HG03103 (cell line): ENCODE measurements at regions not wholly inside any gene's neighbourhood (a gene's known extent, or its start where the extent isn't known, plus 50 kb on each side); places are given as distances from the start of the nearest gene placed in this dataset.

Experiments used
- ATAC-seq: cut with Tn5 transposase; IDR thresholded peaks from one replicate; pipeline ENCODE4 v1.9.1; 2021; ENCODE audit warnings: low read depth; ENCODE audit not compliant: unreplicated experiment

DNA sequence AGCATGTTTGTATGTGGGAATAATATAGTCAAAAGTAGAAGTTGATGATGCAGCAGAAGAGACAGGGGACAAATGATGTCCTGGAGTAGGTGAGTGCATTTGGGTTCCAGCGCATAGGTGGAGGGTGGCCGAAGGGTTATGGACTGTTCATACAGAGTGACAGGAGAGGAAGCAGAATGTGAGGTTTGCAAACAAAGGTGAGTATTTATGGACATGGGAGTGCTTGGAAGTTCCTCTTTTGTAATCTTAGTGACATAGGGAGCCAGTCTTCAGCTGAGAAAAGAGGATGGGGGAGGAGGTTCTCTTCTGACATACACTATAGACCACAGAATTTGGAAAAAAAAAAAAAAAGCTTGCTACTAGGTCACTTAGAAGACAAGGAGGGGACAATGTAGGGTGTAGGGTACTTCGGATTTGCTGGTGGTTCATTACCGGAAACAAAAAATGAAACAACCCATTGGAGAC is 331.6 kb downstream of the DLEU7 start:
- ATAC-seq, result peak; percentile 42

DNA sequence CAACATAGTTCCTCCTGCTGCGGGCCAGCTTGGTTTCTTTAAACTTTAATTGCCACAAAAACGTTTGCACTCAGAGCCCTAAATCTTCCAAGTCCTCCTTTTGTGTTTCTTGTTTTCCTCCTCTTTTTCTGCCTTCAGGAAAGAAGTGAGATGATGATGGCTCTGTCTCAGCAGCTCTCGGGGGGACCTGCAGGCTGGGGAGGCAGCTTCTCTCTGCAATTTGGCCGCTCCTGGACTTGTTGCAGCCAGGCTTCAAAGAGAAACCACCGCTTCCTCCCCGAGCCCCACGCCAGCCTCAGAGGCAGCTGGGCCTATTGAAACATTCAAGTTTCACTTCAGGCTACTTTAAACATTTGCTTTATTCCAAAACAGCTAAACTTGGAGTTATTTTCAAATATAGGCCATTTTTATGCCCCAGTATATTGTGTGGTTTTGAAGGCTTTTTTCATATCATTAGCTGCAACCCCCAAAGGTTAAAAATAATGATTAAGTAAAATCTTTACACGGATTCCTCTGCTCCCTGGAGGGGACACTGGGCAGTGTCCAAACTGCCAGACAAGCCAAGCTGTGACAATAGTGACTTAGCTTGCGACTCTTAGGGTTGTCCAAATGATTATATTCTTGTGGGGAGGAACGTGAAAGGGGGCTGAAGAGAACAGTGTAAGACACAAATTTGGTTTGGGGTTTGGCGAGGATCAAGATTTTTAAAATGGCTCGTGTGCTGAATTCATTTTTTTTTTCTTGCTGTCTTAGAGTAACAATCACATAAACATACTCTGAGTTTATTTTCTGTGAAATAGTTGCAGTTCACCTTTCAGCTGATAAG is 330.8 kb downstream of the DLEU7 start:
- peak; percentile 86 for ATAC-seq

DNA sequence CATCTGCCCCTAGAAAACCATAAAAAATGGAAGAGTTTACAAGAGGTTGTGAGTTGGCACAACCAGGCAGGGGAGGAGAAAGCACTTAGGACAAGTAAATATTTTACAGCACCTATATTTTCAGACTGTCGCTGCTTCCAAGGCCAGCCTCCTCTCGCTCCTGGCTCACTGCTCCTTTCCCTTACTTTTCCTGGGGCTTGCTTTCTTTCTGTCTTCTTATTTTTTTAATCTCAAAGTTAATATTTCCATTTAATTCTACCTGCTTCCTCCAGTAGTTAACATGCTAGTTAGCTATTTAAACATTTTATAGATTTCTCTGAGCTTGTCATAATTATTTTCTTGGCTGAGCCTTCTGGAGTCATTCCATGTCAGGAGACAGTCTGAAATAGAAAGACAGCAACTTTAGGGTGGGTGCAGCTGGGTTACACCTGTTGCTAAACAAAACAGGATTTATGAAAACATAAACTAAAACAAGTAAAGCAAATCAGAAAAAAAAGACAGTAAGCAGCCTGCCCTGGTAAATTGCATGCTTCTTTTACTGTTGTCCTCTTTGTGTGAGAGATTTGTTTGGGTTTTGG is 330.1 kb downstream of the DLEU7 start:
- no peak for ATAC-seq

DNA sequence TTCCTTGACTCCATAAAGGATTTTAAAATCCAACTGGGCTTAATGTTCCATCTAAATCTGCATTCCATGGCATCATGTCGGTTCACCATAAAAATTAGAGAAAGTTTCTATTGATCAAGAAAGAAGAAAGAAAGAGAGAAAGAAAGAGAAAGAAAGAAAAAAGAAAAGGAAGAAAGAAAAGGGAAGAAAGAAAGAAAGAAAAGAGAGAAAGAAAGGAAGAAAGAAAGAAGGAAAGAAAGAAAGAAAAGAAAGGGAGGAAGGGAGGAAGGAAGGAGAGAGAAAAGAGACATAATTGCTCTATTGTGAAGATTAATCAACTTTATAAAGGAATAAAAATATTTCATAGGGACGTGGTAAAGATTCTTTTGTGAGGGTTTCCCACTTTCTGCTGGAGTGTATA is 329.2 kb downstream of the DLEU7 start:
- ATAC-seq, result no peak

DNA sequence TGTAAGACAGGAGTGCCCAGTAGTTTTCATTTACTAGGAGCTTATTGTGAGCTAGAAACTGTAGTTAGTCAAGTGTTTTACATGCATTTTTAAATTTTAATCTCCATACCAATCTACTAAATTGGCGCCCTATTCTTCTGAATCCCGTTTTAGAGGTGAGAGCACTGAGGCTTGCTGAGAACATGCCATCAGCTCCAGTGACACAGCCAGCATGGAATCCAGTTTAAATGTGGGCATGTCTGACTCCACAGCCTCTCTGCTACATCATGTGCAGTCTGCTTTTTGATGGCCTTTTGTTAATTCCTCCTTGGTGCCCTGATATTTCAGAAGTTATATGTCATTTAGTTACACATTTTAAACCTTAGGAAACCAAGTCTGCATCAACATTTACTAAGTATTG is 325.4 kb downstream of the DLEU7 start:
- ATAC-seq, result no peak

DNA sequence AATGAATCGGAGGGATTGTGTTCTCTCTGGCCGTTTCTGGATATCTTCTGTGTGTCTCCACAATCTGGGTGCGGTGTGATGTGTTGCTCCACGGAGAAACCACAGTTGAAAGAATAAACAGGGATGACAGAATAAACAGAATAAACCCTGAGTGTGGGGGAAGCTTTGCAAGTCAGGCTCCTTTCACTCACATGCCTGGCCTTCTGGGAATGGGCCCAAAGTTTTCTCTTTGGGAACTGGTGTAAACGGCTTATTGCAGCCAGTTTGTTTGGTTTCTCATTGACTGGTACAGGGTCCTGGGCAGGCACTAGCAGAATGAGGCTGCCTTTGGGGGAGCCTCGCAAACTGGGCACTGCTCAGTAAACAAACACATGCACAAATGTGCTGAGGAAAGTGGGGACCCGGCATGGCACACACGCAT is 324.7 kb downstream of the DLEU7 start:
- ATAC-seq, result no peak

DNA sequence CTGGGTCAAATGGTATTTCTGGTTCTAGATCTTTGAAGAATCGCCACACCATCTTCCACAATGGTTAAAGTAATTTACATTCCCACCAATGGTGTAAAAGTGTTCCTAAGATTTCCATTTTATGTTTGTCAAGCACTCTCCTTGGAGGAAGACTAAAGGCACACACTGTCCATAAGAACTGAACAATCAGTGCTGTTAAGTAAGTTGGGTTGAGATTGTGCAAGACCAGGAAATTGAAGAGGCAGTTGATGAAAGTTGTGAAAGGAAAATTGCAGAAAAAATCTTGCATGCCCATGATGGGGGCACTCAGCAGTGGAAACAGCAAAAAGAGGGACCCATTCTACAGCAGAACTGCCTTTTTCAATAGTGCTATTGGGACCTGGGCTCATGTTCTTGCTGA is 323.6 kb downstream of the DLEU7 start:
- ATAC-seq, result no peak

DNA sequence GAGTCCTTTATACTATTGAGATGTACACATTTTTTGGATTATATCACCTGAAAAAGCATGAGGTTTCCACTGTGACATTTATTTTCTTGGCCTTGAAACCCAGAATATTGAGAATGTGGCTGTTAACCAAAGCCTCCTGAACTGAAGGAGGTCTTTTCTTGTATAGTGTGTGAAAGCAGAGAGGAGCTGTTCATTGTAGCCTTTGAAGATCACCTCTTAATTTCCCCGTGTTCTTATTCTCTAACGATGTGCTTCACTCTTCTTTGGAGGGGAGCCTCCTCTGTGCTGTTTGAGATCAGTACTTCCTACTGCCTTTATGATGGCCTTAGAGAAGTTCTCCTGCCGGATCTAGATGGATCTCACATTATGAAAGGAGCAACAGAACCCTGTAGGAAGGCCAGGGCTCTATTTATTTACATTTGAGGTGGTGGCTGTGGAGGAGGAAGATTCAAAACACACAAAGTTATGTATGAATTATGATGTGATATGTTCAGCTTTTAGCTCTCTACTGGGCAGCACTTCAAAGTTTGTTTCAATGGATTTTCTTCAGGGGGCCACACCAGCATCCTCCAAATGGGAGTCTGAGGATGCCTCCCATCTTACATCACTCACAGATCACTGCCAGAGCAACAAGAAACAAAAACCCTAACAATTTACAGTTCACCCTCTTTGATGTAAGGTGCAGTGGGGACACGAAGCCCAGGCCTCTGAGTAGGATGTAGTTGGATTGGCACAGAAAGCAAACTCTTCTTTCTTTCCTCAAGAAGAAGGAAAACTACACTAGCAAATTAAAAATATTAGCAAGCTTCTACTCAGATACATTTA is 322.3 kb downstream of the DLEU7 start:
- ATAC-seq, result no peak

DNA sequence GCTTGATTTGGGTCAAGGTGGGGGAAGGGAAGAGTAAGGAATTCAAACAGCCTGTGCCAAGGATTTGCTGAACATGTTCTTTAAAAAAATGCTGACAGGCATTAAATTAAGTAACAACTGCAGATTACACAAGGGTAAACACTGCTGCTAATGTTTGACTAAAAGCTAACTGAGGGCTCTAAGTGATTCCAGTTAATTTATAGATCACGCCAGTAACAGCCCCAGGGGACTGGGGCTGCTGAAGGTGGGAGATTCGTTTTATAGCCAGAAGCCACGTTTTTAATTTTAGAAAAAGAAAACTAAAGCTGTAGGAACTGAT is 321.7 kb downstream of the DLEU7 start:
- no peak for ATAC-seq

DNA sequence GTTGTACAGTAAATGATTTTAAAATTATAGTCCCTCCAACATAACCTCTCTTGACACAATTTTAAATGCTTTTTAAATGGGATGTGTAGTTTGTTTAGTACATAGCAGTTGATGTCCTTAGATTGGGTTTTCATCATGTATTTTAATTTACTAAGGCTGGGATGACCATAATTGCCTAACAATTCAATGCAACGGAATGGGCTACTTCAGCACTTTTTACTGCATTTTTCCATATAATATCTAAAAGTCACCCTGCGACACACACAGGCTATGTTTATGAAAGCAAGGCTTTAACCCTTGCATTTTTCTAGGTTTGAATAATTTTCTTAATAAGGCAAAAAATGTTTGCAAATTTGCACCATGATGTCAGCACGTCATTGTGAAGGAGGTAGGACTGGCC is 321.0 kb downstream of the DLEU7 start:
- ATAC-seq, result no peak

DNA sequence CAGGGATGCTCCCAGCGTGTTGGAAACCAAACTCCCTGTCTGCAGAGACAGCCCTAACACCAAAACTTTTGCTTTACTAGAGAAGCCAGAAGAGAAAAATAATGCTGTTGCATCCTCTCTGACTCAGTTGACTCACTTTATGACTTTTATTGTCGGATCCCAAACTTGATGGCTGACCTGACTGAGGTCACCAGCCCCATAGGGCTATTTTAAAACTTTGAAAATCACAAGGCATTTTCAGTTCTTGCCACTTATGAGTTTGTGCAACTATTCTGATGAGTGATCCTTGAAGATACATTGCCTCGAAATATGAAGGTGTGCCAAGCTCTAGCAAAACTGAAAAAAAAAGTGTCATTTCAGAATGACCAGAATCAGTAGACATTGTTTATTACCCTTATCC is 320.2 kb downstream of the DLEU7 start:
- ATAC-seq, result no peak

DNA sequence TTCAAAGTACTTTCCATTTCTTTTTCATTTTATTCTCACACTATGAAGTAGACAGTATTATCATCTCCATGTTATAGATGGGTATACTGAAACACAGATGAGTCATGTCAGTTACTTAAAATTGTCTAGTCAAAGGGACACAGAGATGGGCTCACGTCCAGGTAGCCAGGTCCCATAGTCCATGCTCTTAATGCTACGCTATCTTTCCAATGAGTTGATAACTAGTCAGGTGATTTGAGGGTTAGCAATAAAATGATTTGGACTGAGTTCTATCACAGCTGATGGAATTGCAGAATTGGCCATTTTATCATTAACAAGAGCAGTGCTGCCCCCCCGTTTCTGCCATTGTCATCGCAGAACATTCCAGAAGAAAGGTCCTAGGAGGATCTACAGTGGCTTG is 318.9 kb downstream of the DLEU7 start:
- ATAC-seq, result no peak

DNA sequence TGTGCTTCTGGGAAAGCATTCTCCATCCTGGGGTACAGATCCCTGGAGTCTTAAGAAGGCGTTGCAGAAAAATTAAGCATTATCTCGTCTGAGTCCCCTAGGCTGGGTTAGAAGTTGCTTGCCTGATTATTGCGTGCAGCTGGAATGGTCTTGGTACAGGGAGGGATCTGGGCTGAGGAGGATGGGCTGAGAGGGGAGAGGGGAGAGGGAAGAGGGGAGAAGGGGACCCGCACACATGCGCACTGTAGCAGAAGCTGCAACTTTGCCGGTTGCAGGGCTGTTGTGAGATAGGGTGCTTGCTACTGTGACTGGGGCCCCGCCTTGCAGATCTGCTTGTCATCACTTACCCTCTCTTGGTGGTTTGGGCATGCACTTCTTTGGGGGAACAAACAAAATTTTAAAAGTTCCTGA is 316.8 kb downstream of the DLEU7 start:
- ATAC-seq, result no peak

DNA sequence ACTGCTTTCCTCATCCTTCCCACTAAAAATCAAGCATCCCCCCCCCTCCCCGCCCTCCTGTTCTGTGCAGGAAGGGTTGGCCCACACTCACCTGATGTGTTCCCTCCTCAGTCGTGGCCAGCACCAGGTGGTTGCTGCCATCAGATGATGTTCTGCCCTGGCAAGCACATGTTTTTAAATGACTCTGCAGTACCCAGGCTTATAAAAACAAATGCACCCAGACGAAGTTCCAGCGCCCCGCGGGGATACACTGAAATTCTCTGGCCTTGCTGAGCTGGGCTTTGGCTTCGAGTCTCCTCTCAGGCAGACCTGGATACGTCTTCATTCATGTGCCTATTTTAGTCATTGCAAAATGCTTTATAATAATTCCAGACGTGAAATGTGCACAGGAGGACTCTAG is 316.3 kb downstream of the DLEU7 start:
- ATAC-seq, result no peak

DNA sequence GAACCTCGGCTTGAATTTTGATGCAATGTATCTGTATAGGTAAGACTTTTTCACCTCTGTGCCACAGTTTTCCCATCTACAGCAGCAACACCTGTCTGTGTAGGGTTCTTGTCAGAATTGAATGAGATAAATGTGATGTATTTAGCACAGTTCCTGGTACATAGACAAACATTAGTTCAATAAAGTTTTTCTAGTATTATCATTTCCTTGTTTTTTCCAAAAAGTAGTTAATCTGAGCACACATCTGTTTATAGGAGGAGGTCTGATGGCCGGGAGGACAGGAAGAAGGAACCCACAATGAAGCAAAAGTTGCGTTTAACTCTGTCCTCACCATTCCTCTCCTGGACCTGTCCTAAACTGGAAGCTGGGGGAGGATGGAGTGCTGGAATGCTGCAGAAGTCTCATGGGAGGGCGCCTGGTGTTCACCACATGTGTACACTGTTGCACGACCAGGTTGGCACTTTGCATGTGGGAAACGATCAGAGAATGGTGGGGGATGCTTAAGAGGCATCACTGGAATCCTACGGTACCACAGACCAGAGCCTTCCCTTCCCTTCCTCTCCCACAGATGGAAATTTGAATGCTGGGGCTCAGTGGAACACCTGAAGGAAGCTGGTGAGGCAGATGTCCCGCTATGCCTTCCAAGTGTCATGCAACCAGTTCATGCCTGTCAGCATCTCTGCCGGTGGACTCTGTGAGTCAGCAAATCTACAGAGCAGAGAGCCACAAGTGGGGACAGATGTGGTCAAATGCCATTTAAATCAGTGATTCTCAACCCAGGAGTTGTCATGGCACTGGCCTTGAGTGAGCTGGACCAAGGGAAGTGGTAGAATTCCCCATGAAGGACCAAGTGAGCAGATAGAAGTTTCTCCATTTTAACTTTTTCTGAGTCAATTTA is 315.6 kb downstream of the DLEU7 start:
- no peak for ATAC-seq

DNA sequence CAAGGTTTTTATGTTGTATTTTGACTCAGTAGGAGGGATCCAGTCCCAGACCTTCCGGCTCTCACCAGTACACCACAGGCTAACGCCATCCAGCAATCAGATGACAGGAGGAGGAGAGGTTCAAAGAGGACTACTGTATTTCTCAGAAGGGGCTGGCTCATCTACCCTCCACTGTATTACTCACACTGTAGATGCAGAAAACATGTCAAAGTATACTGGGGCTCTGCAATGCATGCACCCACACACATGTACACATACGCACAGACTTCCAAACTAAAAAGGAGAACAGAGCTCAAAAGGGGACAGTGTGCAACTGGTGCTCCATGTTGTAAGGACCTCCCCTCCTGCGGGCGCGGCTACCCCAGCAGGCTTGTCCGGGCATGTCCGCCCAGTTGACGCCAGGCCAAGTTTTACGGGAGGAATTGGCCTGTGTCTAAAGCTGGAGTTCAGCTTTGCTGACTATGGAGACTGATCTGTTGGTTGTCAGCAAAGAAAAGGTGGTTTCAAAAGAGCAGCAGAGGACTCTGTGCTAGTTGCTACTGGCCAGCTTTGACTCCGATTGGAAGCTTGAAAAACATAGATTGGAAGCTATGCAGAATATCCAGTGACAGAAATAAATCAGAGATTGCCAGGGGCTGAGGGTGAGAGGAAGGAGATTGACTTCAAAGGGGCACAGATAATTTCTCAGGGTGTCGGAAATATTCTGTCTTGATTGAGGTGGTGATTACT is 314.2 kb downstream of the DLEU7 start:
- no peak for ATAC-seq

DNA sequence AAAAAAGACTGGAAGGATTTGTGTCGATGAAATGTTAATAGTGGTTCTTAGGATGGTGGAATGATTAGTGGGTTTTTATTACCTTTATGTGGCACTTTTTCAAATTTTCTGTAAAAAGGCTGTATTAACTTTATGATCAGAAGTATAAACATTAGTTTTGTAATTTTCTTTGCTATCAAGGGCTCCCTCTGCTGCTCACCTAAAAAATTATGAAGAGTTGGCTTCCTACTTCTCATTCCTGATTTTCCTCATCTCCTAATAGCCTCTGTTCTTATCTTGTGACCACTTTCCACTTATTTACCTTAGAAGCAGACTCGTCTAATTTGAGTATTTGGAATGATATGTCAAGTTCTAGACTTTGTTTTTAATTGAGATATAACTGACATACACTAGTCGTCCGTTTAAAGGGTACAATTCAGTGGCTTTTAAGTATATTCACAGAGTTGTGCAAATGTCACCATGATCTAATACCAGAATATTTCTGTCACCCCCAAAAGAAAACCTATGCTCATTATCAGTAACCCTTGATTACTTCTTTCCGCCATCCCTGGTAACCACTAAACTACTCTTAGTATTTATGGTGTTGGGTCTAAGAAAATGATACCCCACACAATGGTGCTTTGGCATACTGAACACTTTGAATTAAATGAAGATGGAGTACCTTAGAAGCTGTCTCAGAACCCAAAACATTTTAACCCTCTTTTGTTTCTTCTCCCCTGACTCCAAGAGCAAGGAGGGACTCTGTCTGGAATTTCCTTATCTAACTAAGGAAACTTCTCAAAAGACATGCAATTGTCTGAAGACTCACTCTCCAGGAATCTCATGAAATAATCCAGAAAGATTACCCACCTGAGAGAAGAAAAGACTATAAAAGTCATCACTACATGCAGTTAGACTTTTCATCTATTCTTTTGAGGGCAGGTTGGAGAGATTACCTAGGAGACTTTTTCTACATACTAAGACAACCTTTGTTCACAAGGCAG is 311.3 kb downstream of the DLEU7 start:
- no peak for ATAC-seq

DNA sequence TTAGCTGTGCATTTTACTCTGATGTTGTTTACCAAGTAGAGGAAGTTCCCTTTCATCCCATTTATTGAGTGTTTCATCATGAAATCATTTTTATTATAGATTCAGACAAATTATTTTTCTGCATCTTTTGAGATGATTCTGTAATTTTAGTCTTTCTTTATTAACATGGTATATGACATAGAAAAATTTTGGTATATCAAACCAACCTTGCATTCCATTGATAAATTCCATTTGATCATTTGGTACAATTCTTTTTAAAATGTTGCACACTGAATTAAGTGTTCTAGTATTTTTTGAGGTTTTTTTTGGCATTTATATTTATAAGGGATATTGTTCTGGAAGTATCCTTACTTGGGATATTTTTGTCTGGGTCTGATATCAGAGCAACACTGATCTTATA is 308.4 kb downstream of the DLEU7 start:
- ATAC-seq, result no peak

DNA sequence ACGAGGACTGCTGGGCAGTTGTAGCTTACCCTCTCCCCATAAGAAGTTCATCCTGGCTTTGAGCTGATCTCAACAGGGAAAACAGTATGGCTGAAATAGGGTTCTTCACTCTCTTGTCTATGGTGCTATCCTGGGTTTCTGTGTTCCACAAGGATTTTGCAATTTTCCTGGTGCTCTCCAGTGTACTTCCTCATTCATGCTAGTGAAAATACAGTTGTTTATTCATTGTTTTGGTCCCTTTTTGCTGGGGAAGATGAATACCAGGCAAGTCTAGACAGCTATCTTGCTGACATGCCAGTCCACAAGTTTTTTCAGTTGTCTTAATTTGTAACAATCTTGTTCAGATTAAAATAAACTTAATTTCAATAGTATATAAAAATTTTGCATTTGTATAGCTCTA is 306.5 kb downstream of the DLEU7 start:
- no peak for ATAC-seq
